HS-5 (cell line): ENCODE measurements at regions not wholly inside any gene's neighbourhood (a gene's known extent, or its start where the extent isn't known, plus 50 kb on each side); places are given as distances from the start of the nearest gene placed in this dataset.

ENCODE experiments used
- DNase-seq: peaks from one replicate; pipeline ENCODE4 v3.0.0-alpha.2; 2012; ENCODE audit warnings: low read depth

DNA sequence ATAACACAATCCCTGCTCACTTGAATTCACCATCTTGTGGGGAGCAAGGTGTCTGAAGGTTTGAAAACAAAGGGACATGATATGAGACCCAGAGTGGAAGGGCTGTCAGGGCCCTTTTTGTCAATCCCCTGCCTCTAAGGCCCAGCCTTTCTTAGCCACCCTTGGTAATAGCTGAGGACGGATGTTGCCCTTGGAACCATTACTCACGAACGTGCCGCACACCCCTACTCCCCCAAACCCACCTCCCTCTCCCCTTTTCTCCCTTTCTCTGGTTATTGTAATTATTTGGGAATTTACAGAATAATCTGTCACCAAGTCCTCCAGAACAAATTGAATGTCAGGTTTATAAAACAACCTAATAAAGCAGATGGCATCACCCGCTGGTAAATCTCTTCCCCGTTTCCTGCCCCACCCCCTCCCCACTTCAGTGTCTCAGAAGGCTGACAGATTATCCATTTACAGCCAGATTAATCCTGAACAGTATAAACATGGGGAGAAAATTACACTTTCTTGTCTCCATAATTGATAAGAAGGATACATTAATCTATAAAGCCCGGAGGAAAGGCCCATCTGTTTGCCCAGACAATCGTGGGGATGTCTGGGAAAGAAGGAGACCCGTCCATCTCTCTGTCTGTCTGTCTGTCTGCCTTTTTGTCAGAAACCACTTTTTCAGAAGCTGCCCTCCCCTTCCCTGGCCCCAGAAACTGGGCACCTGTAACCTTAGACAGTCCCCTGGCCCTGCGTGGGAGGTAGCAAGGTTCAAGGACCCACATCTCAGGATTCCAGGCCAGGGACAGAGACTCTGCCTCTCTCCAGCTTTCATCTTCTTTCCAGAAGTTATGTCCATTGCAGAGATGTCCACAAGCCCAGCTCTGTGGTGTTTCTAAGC is 60.6 kb upstream of the CD34 start:
- DNase-seq, result no peak

DNA sequence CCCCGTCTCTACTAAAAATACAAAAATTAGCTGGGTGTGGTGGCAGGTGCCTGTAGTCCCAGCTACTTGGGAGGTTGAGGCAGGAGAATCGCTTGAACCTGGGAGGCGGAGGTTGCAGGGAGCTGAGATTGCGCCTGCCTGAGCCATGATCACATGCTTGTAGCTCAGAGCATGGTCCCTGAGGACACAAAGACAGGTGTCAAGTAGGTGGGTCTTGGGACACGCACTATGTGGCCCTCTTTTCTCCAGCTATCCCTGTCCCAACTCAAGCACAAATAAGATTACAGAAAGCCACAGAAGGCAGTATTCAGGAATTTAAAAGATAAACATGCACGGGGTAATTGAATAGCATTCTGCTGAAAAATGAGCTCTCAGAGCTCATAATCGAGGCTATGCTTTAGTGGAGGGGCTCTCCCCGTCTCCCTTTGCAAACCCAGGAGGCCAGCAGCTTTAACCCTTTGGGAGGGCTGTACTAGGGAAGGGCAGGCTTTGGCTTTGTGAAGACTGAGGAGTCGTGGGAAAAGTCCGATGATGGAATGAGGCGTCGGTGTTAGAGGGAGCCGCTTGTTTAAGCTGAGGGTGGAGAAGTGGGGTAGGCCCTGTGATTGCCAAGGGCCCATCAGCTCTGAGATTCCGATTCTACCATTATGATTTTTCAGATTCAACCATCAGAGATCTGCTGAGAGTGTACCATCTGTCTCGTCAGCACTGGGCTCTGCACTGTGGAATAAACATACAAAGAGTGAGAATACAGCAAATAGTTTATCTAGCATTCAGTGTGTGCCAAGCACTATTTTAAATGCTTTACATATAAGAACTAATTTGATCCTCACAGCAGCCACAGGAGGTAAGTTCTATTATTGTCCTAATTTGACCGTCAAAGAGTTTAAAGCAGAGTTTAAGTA is 59.7 kb upstream of the CD34 start:
- no peak for DNase-seq

DNA sequence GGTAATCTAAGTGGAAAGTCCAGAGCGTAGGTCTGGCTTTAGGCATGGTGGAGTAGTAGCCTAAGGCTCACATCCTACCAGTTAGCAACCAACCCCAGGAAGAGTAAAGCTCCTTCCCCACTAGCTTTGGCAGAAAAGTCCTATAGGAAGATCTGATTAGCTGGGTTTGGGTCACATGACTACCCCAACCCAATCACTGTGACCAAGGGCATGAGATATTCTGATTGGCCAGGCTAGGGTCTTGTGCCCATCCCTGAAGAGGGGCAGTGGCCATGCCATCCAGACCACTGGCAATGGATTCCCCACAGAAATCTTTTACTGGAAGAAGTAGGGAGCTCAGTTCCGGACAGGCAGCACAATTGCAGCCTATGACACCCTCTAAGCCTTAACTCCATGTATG is 58.6 kb upstream of the CD34 start:
- DNase-seq, result no peak

DNA sequence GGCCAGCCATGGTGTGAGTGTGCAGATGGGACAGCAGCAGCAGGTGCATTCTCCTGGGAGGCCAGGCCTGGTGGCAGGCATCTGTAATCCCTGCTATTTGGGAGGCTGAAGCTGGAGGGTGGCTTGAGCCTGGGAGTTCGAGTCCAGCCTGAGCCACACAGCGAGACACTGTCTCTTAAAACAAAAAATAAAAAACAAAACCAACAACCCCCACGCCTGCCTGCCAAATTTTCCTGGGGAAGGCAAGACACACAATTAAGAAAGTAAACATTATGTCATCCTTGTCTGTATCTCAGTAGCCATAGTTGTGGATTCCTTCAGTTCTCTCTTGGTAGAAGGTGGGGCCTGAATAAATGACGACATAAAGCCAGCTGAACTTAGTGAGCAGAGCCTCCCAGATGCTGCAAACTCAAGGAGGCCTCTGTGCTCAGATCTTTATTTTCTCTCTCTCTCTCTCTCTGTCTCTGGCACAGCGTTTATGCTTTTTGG is 57.6 kb upstream of the CD34 start:
- no peak for DNase-seq

DNA sequence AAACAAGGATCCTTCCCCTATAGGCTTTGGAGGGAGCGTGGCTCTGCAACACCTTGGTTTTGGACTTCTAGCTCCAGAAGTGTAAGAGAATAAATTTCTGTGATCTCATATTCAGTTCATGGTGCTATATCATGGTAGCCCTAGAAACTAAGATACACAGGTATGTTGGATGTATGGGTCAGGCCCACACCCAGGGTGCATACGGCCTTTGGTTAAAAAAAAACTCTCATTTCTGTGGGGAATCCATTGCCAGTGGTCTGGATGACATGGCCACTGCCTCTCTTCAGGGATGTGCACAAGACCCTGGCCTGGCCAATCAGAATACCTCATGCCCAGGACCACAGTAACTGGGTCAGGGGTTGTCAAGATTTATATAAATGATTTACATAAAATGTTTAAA is 56.8 kb upstream of the CD34 start:
- no peak for DNase-seq

DNA sequence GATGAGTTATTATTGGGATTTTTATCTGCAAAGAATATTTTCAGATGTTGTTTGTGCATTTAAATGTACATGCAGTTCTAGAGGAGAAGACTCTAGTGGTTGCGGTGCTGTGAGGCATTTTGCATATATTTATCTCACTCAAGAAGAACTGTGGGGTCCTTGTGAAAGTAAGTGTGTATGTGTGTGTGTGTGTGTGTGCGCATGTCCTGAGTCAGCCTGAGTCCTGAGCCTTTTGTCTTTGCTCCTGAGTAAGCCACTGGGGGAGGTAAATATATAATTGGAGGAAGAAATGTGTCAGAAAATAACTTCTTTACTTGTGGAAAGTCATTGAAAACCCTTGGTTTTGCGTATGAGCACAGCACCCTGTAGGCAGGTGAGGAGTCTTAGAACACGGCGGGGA is 55.6 kb upstream of the CD34 start:
- DNase-seq, result no peak

DNA sequence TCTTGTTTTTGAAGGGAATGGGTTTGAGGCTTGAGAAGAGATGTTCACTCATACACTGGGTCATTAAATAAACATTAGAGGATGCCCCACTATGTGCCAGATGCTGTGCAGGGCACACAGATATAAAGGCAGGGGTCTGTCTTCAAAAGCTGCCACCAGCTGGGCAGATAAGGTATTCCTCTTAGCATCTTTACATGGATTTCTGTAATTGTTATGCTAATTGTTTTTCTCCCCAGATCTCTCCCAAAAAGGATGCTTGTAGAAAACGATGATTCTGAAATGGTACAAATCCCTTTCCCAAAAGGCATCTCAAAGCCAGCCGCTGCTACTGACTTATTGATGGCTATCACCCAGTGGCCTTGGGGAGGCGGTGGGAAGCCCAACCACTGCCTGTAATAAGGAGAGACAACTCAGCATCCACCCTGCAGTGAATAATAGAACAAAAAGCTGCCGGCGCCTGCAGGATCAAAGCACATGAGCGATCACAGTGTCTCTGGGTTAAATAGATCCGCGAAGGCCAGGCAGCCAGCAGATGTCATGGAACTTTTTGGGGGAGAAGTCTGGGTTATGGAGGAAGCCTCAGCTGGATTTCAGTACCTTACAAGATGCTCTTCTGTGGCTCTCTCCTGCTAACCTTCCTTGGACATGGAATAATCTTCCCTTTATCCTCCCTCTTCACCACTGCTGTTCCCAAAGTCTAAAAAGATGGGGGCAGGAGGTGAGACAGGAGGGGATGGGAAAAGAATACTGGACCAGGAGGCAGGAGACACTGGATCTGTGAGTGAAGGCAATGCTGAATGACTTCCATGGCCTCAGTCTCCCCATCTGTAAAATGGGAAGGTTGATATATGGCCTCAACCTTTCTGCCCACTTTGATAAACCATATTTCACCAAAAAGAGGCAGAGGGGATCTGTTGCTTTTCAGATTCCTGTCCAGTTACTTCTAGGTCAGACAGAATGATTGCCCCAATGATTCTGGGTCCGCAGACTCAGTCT is 54.8 kb upstream of the CD34 start:
- no peak for DNase-seq

DNA sequence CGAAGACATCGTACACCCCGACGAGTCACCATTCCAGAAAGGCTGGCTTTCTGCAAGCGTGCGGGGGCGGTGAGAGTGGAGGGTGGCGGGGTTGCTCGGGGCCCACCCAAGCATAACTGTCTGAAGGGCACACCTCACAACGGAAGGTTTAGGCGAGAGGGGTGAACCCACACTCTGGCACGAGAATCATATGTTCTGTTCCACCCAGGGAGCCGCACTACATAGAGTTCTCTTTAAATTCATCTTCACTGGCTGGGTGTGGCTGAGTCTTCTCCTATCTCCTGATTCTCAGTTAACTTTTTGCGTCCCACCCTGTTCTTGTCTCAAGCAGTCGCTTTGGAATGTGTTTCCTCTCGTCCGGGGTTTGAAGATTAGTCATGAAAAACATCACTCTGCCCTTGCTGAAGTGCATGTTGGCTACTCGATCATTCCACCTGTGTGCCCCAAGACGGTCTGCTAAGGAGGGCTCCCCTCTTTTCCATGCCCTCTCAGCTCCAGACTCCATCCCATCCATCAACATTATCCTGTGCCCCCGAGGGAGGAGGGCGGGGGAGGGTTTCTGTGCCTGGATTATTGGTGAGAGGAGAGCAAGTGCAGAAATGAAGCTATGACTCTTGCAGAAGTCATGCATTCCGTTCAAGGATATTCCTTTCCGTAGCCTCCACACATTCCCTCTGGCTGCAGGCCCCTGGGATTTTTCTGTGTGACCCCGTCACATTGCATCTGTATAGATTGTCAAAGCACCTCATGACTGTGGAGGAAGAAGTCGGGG is 53.5 kb upstream of the CD34 start:
- DNase-seq, result peak; percentile 29

DNA sequence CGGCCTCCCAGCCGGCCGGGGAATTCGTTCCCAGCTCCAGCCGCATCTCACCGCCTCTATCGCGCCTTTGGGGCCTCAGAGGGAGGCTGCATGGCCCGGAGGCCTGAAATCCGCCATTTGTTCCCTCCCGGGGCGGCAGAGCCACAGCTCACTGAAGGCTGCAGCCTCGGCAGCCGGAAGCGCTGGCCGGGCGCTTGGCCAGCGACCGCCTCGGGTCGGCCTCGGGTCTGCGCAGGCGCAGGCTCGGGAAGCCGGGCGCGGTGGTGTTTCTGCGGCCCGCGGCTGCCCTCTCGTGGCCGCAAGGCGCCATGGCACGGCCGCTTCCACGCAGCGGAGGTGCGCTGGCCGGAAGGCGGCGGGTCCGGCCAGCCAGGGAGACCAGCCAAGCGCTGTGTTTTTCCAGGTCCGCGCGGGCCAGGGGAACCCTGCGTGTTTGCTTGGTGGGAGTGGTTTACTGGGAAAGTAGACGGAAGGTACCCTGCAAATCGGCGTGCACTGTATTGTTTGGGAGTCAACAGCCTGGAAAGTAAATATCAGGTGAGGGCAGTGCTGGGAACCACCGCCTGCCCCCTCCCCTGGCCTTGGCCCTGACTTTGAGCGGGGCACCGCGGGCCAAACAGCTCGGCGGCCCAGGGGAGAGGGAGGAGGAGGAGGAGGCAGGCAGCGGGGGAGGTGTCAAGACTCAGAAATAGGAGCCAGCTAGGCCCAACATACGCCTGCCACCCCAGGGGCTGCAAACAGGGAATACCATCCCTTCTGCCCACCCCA is 52.7 kb upstream of the CD34 start:
- peak; percentile 49 for DNase-seq

DNA sequence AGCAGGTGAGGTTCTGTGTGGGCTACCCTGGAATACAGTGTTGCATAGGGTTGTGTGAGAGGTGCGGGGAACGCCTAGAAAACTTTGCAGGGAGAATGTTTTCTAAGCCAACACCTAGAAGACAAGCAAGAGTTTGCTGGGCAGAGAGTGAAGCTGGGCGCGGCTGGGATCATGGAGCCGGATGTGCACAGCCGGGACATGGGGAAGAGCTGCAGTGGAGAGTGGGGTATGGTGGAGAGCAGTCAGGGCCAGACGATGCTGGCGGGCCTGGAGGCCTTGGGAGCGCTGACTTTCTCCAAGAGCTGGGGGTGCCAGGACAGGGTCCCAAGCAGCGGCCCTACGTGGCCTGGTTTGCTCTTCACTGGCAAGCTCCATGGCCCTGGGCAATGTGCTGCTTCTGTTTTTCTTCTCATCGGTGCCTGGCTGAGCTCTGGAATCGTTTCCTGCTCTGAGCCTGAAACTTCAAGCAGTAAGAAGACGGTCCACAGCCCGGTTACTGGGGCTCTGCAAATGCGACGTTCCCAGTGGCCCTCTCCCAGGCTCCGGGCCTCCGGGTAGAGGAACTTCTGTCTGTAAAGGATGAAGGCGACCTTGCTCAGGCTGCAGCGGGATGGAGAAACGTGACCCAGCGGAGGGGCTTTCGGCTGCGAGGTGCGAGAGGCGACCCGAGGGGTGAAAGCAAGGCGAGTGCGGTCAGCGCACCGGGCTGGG is 51.9 kb upstream of the CD34 start:
- DNase-seq, result no peak
